ENCODE measurements at regions not wholly inside any gene's neighbourhood (a gene's known extent, or its start where the extent isn't known, plus 50 kb on each side); places are given as distances from the start of the nearest gene placed in this dataset.

GRCh38 chr1:106747232-106747631, 309.2 kb upstream of the PRMT6 start:
- Histone ChIP-seq H3K4me1 (ENCODE audit: insufficient read depth, low read length, poor library complexity, severe bottlenecking) (no peaks in the 10 kb centered on the region), H3K4me2 (ENCODE audit: low read depth, low read length, poor library complexity, severe bottlenecking) (no peak overlapping the region), H3K9me3 (ENCODE audit: insufficient read depth, low read depth, low read length) (no peaks in the 10 kb centered on the region), H4K20me1 (ENCODE audit: insufficient read depth, low read length, poor library complexity, severe bottlenecking) (no peaks in the 10 kb centered on the region), H3K9ac (ENCODE audit: low read depth, low read length, poor library complexity, severe bottlenecking) (no peak overlapping the region), H2AFZ (ENCODE audit: low read length) (no peak overlapping the region), H3F3A (ENCODE audit: low read depth) (no peaks in the 10 kb centered on the region), H3K9me2 (replicated peaks; ENCODE audit: low read depth, low read length) (no peaks in the 10 kb centered on the region), H3K4me3 (ENCODE audit: low read length, poor library complexity, severe bottlenecking) (no peak overlapping the region), H3K27me3 (ENCODE audit: insufficient read depth, low read length, poor library complexity, severe bottlenecking) (no peaks in the 10 kb centered on the region), H3K36me3 (ENCODE audit: insufficient read depth, low read length) (no peaks in the 10 kb centered on the region), H3K79me2 (ENCODE audit: insufficient read depth, low read length) (no peaks in the 10 kb centered on the region)
- TF ChIP-seq, protein P1, sequence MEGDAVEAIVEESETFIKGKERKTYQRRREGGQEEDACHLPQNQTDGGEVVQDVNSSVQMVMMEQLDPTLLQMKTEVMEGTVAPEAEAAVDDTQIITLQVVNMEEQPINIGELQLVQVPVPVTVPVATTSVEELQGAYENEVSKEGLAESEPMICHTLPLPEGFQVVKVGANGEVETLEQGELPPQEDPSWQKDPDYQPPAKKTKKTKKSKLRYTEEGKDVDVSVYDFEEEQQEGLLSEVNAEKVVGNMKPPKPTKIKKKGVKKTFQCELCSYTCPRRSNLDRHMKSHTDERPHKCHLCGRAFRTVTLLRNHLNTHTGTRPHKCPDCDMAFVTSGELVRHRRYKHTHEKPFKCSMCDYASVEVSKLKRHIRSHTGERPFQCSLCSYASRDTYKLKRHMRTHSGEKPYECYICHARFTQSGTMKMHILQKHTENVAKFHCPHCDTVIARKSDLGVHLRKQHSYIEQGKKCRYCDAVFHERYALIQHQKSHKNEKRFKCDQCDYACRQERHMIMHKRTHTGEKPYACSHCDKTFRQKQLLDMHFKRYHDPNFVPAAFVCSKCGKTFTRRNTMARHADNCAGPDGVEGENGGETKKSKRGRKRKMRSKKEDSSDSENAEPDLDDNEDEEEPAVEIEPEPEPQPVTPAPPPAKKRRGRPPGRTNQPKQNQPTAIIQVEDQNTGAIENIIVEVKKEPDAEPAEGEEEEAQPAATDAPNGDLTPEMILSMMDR (conservative IDR thresholded peaks at IDR 0.05; ENCODE audit: low read length) = no peak
- TF ChIP-seq EZH2phosphoT487 (IDR thresholded peaks at IDR 0.05; ENCODE audit: borderline replicate concordance) = no peak

GRCh38 chr1:106747791-106748190, 308.7 kb upstream of the PRMT6 start:
- no peaks in the 10 kb centered on the region for H3K27me3 ChIP-seq (ENCODE audit: insufficient read depth, low read length, poor library complexity, severe bottlenecking)

DNA sequence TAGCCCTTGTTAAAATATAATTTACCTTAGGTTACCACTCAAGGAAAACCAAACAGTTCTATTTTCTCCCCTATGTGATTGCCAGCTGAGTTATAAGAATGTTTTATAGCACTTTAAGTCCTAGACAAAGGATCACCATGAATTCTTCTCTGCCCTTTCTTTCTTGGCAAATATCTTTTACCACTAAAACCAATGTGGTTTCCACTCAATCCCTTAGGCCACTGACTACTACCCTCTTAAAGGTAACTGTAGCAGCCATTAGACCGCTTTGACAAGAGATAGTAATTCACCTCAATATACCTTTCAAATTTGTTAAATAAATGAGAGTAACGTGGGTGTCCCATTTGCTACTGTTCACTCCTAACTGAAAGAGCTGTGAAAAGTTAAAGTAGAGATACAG, 307.9 kb upstream of the PRMT6 start:
- Histone ChIP-seq H3F3A (ENCODE audit: low read depth) (no peaks in the 10 kb centered on the region), H3K27me3 (ENCODE audit: insufficient read depth, low read length, poor library complexity, severe bottlenecking) (no peaks in the 10 kb centered on the region), H3K4me3 (ENCODE audit: low read length, poor library complexity, severe bottlenecking) (no peak overlapping the region), H3K4me1 (ENCODE audit: insufficient read depth, low read length, poor library complexity, severe bottlenecking) (no peaks in the 10 kb centered on the region), H3K9me3 (ENCODE audit: insufficient read depth, low read depth, low read length) (no peaks in the 10 kb centered on the region), H3K9me2 (replicated peaks; ENCODE audit: low read depth, low read length) (no peaks in the 10 kb centered on the region), H3K36me3 (ENCODE audit: insufficient read depth, low read length) (no peaks in the 10 kb centered on the region), H3K4me2 (ENCODE audit: low read depth, low read length, poor library complexity, severe bottlenecking) (no peak overlapping the region), H3K9ac (ENCODE audit: low read depth, low read length, poor library complexity, severe bottlenecking) (no peak overlapping the region), H3K79me2 (ENCODE audit: insufficient read depth, low read length) (no peaks in the 10 kb centered on the region), H4K20me1 (ENCODE audit: insufficient read depth, low read length, poor library complexity, severe bottlenecking) (no peaks in the 10 kb centered on the region), H2AFZ (ENCODE audit: low read length) (no peak overlapping the region)
- TF ChIP-seq, protein P1 (conservative IDR thresholded peaks at IDR 0.05; ENCODE audit: low read length) = no peak
- no peak for TF ChIP-seq EZH2phosphoT487 (IDR thresholded peaks at IDR 0.05; ENCODE audit: borderline replicate concordance)

More at GRCh38 chr1:106747791-106748190, 308.7 kb upstream of the PRMT6 start:
- Histone ChIP-seq H4K20me1 (ENCODE audit: insufficient read depth, low read length, poor library complexity, severe bottlenecking) (no peaks in the 10 kb centered on the region), H3K9me3 (ENCODE audit: insufficient read depth, low read depth, low read length) (no peaks in the 10 kb centered on the region), H3K36me3 (ENCODE audit: insufficient read depth, low read length) (no peaks in the 10 kb centered on the region), H3K4me3 (ENCODE audit: low read length, poor library complexity, severe bottlenecking) (no peak overlapping the region), H3K9ac (ENCODE audit: low read depth, low read length, poor library complexity, severe bottlenecking) (no peak overlapping the region), H3K4me2 (ENCODE audit: low read depth, low read length, poor library complexity, severe bottlenecking) (no peak overlapping the region), H3K4me1 (ENCODE audit: insufficient read depth, low read length, poor library complexity, severe bottlenecking) (no peaks in the 10 kb centered on the region), H2AFZ (ENCODE audit: low read length) (no peak overlapping the region), H3K79me2 (ENCODE audit: insufficient read depth, low read length) (no peaks in the 10 kb centered on the region), H3K9me2 (replicated peaks; ENCODE audit: low read depth, low read length) (no peaks in the 10 kb centered on the region), H3F3A (ENCODE audit: low read depth) (no peaks in the 10 kb centered on the region)
- TF ChIP-seq, protein P1 (conservative IDR thresholded peaks at IDR 0.05; ENCODE audit: low read length) = no peak
- no peak for TF ChIP-seq EZH2phosphoT487 (IDR thresholded peaks at IDR 0.05; ENCODE audit: borderline replicate concordance)
